ENCODE measurements at regions not wholly inside any gene's neighbourhood (a gene's known extent, or its start where the extent isn't known, plus 50 kb on each side); places are given as distances from the start of the nearest gene placed in this dataset.

GRCh38 chr6:135791441-135791840 lies 60.1 kb upstream of the PDE7B start:
- TF ChIP-seq CTCF (IDR thresholded peaks at IDR 0.05; ENCODE audit: control insufficient read depth, insufficient read depth, low read depth, low read length, missing control alignments), result no peak
- no peak for DNase-seq (ENCODE audit: low read depth)

GRCh38 chr6:135796643-135797305 lies 54.7 kb upstream of the PDE7B start:
- no peak overlapping the region for H3K4me3 ChIP-seq (ENCODE audit: control insufficient read depth, low read depth, low read length)
- DNase-seq (ENCODE audit: low read depth), result no peak
- TF ChIP-seq CTCF (IDR thresholded peaks at IDR 0.05; ENCODE audit: control insufficient read depth, insufficient read depth, low read depth, low read length, missing control alignments), result no peak

More at GRCh38 chr6:135791441-135791840, 60.1 kb upstream of the PDE7B start:
- no peak overlapping the region for H3K4me3 ChIP-seq (ENCODE audit: control insufficient read depth, low read depth, low read length)

GRCh38 chr6:135797361-135797760 lies 54.1 kb upstream of the PDE7B start:
- no peak for TF ChIP-seq CTCF (IDR thresholded peaks at IDR 0.05; ENCODE audit: control insufficient read depth, insufficient read depth, low read depth, low read length, missing control alignments)
- DNase-seq (ENCODE audit: low read depth), result no peak
- H3K4me3 ChIP-seq (ENCODE audit: control insufficient read depth, low read depth, low read length), result no peak overlapping the region

GRCh38 chr6:135798751-135799515 lies 52.6 kb upstream of the PDE7B start:
- DNase-seq (ENCODE audit: low read depth), result no peak
- no peak overlapping the region for H3K4me3 ChIP-seq (ENCODE audit: control insufficient read depth, low read depth, low read length)

More at GRCh38 chr6:135798751-135799515, 52.6 kb upstream of the PDE7B start:
- no peak for TF ChIP-seq CTCF (IDR thresholded peaks at IDR 0.05; ENCODE audit: control insufficient read depth, insufficient read depth, low read depth, low read length, missing control alignments)
